GM21515 (cell line): ENCODE measurements at regions not wholly inside any gene's neighbourhood (a gene's known extent, or its start where the extent isn't known, plus 50 kb on each side); places are given as distances from the start of the nearest gene placed in this dataset.
"Not testable (repeated sequence)": the region's sequence is repeated elsewhere in the genome, so short reads cannot be mapped to it uniquely, and the experiment has no call there.

ENCODE experiments used
- ATAC-seq: cut with Tn5 transposase; IDR thresholded peaks from one replicate; pipeline ENCODE4 v1.9.1; 2021; ENCODE audit not compliant: unreplicated experiment

DNA sequence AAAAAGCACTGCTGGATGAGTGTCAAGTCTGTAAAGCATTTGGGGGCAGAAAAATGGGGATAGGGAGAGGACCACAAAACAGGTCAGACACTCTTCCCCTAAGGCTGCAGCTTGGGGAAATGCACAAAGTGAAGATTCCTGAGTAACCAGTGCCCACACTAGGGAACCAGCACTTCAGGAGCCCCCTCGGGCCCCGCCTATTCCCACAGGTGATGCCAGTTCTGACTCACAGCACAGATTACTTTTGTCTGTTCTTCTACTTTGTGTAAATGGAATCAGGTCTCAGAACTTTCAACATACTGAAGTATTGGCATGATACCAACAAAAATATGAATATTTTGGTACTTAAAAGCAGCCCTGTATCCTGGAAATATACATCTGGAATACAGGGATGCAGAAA is 112.5 kb downstream of the ADRA2C start:
- no peak for ATAC-seq

- ATAC-seq = no peak
Observed at GRCh38 chr4:3879681-3880614, 113.8 kb downstream of the ADRA2C start.

DNA sequence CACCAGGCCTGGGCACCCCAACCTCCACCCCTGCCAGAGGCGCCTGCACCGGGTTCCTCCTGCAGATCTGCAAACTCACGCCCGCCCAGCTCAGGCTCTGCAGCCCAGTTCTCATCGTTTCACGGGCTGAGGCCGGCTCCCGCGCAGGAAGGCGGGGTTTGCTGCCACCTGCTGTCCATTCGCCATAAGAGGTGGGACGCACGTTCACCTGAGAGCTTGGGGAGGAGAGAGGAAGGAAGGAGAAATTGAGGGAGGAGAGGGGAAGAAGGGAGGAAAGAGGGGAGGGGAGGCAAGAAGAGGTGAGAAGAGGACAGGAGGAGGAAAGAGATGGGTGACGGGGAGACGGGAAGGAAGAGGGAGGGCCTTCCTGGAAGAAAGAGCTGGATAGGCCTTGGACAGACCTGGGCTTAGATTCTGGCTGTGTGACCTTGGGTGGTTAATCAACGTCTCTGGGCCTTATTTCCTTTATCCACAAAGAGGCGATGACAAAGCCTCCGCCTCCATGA is 114.5 kb downstream of the ADRA2C start:
- no peak for ATAC-seq

GRCh38 chr4:3882316-3882885 is 116.2 kb downstream of the ADRA2C start:
- not testable (repeated sequence) for ATAC-seq

GRCh38 chr4:3884261-3884660 is 118.1 kb downstream of the ADRA2C start:
- not testable (repeated sequence) for ATAC-seq

DNA sequence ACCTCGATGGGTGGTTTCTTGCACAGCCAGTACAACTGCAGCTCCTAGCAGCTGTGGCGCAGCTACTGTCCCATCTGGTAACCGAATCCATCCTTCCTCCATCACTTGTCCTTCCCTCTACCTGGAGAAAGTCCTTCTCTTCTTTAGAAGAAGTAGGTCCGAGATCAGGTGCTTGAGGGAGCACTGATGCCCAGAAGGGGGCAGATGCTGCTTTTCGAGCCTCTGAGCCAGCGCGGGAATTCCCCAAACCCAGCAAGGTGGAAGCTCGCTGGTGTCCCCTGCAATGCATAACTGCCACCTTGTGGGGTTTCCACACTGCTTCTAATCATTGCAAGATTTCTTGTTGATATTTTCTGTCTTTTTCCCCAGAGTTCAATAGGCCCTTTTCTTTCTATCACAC is 127.4 kb downstream of the ADRA2C start:
- not testable (repeated sequence) for ATAC-seq

DNA sequence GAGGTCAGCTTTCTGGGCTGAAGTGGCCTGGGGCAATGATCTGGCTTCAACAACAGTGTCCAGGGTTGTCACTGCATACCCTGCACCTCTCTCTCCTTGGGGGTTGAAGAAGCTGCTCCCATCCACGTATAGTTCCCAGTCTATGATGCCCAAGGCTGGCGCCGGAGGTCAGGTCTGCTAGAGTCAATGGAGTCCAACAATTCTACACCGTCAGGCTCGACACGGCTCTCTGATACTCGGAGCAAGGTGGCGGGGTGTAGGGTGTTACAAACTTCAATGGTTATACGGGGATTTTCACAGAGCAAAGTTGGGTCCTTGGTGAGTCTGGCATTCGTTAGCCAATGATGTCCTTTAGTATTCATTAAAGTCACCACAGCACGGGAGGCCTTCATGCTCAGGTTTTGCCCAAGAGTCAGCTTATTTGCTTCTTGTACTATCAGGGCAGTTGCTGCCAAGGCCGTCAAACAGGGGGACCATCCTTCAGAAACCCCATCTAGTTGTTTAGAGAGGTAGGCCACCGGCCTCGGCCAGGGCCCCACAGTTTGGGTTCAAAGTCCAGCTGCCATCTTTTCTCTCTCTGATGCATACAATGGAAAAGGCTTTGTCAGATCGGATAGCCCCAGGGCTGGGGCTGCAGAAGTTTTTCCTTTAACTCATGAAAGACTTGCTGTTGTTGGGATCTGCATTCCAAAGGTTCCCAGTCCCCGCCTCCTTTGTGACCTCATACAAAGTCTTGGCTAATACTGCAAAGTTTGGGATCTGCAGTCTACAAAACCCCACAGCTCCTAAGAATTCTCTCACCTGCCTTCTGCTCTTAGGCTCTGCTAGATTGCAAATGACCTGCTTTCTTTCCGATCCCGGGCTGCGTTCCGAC is 128.1 kb downstream of the ADRA2C start:
- not testable (repeated sequence) for ATAC-seq

DNA sequence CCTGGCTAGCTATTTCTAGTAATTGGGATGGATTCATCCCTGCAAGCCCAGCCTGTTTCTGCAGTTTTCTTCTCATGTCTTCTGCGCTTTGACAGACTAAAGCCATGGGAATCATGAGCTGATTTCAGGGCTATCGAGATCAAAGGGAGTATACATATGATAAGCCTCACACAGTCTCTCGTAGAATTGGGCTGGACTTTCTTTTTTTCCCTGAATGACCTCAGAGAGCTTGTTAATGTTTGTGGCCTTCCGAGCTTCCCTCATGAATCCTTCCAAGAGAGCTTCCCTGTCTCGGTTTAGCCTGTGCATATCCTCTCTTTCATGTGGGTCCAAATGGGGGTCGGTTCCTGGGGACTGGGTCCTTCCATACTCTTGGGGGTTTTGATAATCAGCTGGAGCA is 130.3 kb downstream of the ADRA2C start:
- no peak for ATAC-seq

GRCh38 chr4:3896871-3897578 is 130.8 kb downstream of the ADRA2C start:
- ATAC-seq = not testable (repeated sequence)

GRCh38 chr4:3898098-3898497 is 131.9 kb downstream of the ADRA2C start:
- no peak for ATAC-seq

- not testable (repeated sequence) for ATAC-seq
Observed at GRCh38 chr4:3898928-3899327, 132.7 kb downstream of the ADRA2C start.

- ATAC-seq = not testable (repeated sequence)
Observed at GRCh38 chr4:3904264-3904955, 138.2 kb downstream of the ADRA2C start.

GRCh38 chr4:3909616-3910015 is 143.4 kb downstream of the ADRA2C start:
- ATAC-seq = not testable (repeated sequence)

DNA sequence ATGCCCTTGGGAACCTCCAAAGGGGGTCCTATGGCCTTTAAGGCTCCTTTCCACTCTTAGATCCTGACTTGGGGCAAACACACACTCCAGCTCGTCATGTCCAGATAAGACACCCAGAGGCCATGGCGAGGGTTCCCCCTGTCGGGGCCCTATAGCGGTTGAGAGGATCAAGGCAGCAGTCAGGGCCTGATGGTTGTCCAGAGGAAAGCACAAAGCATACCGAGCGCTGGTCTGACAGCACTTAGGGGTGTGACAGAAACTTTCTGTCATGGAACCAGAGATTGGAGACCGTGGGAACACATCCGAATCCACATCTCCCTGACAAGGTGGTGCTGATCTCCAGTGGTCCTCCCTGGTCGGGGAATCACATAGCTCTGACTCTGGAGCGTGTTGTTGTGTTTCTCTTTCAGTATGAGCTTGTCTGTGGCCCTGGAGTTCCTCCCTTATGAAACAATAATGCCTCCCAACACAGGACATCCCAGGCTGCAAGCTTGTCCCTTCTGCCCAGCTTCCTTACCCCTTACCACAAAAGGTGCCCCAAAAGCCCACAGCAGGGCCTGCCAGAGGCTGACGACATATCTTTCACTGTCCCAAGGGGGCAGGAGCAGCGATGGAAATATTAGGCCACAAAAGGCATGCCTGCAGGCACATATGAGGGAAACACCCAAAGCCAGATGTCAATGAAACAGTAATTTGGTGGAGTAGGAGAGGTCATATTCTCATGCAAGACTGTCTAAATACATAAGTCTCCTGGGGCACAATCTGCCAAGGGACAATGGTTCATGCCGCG is 144.2 kb downstream of the ADRA2C start:
- not testable (repeated sequence) for ATAC-seq

GRCh38 chr4:3911252-3911856 is 145.2 kb downstream of the ADRA2C start:
- no peak for ATAC-seq

GRCh38 chr4:3914511-3914910 is 148.3 kb downstream of the ADRA2C start:
- ATAC-seq = not testable (repeated sequence)

DNA sequence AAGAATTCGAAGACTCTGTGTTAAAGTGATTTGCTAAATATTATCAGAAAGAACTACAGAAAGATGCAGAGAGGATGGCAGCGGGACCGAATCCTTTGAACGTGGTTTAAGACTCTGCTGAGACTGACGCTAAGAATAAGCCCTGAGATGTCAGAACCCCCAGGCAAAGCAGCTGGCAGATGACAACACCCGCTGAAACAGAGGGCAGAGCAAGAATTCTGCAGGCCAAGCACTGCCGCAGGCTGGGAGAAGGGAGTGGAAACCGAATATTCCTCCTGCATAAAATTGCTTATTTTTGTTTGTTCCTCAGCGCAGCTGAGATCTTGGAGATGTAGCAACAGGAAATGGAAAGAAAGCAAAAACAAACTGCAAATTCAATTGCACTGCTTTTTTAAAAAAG is 153.3 kb downstream of the ADRA2C start:
- ATAC-seq = not testable (repeated sequence)

- ATAC-seq = not testable (repeated sequence)
Observed at GRCh38 chr4:3921902-3922301, 155.7 kb downstream of the ADRA2C start.

- not testable (repeated sequence) for ATAC-seq
Observed at GRCh38 chr4:3925841-3926240, 159.7 kb downstream of the ADRA2C start.
